COLO829 (cell line): ENCODE measurements at regions not wholly inside any gene's neighbourhood (a gene's known extent, or its start where the extent isn't known, plus 50 kb on each side); places are given as distances from the start of the nearest gene placed in this dataset.

Source experiments
- DNase-seq: peaks from one replicate; pipeline ENCODE4 v3.0.0; 2012; ENCODE audit warnings: low spot score

DNA sequence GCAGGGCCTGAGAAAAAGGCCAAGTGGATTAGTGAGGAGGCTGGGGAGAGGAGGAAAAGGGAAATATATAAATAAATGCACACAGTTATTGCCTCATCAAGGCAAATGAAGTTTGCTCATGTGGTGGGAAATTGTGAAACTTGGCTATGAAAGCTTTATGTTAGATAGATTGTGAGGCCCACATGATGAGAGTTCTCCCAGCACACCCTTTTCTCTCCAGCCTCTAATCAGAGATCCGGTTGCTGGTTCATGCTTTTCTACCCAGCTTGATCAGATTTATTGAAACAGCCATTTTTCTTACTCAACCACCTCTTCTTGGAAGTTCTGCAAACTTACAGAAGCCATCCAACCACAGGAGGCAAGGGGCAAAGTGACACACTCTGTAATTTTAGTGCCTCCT, 125.8 kb upstream of the KLF4 start:
- no peak for DNase-seq

DNA sequence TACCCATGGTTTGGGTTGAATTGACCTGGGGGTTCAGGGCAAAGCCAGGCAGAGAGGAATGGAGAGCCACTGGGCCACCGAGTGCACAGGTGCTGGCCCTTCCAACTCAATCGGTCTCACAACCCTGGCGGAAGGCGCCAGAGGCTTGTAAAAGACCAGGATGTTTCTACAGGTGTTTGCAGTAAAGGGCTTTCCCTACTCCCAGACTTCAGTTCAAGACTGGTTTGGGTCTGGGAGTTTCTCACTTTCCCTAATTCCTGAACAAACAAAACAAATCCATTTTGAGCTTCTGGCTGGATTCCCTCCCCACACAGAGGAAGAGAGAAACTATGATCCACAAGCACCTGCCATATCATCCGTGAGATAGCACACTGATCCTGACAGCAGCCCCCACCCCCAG, 125.2 kb upstream of the KLF4 start:
- no peak for DNase-seq

DNA sequence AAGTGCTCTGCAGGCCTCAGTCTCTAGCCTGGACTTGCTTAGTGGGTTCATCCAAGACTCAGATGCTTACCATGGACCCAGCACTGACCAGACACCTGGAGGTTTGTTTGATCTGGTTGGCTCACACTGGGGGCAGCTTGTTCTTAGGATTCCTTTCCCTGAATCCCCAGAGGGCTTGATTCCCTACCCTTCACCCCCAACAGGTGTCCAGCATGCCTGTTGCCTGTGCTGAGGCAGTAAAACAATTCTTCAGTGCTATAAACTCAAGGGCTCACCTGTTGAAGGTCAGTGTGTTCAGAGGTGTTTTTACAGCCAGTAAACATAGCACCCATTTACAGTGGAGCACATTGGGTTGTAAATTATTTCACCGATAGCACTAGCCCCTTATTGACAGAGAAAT, 123.8 kb upstream of the KLF4 start:
- no peak for DNase-seq

DNA sequence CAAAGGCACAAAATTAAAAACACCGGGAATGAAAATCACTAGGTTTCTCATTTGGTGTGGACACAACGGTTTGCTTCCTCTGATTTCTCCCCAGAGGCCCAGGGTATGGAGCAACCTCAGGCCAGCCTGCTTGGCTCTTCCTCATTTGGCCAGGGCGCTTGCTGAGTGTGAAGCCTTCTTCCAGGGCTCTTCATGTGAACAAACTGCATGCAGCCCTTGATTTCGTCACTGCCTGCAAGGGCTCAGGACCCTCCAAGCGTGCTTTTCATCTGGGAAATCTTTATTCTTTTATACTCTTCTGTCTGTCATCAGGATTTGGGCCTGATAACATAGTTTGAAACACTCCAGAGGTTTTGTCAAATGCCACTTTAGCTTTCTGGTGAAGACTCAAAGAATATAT, 122.6 kb upstream of the KLF4 start:
- no peak for DNase-seq

DNA sequence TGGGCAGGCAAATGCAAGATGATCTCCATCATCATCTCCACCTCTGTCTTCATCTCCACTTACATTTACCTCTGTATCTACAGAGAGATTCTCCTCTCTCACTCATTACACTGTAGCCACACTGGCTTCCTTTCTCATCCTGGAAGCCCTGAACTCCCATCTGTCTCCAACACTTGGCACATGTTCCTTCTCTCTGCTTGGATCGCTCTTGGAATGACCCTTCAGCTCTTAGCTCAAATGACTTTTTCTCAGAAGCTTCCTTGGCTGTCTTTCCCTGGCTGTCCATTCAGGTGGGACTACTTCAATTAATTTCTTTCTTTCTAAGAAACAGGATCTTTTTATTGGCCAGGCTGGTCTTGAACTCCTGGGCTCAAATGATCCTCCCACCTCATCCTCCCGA, 120.0 kb upstream of the KLF4 start:
- no peak for DNase-seq

DNA sequence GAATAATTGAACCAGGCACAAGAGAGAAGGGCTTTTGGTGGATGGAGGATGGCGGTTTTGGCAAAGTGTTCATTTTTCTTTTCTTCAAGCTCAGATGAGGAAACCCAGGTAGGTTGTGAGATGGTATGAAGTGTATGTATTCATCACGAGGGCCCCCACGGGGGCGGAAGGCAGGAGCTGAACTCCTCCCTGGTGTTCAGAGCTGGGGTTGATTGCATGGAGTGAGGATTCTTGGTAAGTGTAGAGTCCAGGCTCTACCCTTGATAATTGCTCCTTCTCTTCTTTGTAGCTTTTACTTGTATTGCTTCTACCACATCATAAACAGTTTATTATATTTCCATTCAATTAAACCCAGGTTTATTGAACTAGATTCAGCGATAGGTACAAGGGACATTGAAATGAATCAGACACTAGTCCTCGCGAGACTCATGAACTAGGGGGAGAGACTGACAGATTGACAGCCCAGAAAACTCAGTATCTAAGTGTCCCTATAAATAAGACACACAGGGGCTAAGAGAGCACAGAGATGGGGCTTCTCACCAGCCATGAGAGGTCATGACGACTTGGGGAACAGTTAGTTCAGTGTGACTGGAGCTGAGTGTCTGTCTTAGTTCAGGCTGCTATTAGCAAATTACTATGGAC, 116.7 kb upstream of the KLF4 start:
- no peak for DNase-seq

DNA sequence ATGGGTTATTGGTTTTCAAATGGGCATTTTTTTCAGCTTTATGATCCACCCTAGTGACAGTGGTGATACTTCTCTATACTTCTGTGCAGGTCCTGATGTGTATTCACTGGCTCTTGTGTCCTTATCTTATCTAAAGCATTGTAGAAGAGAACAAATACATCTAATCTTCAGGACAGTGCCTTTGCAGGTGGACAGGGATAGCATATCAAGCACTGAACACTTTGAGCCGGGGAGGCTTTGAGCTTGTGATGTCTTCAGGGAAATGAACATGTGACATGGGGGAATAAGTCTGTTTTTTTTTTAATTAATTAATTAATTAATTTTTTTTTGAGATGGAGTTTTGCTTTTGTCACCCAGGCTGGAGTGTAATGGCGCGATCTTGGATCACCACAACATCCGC, 115.5 kb upstream of the KLF4 start:
- DNase-seq = no peak

DNA sequence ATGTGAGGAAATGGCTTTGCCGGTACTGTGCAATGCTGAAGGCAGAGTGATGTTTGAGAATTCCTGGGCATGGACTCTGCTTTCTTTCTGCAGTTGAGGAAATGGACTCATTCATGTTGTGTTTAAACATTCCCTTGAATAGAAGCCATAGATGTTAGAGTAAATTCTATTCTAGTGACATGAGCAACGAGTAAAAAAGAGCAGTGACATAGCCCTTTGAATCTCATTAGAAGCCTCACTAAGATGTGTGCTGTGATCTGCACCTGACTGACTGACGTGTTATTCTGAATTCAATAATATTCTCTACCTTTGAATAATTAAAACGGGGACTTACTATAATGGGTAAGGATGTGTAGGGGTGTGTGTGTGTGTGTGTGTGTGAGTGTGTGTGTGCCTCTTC, 113.7 kb upstream of the KLF4 start:
- no peak for DNase-seq

DNA sequence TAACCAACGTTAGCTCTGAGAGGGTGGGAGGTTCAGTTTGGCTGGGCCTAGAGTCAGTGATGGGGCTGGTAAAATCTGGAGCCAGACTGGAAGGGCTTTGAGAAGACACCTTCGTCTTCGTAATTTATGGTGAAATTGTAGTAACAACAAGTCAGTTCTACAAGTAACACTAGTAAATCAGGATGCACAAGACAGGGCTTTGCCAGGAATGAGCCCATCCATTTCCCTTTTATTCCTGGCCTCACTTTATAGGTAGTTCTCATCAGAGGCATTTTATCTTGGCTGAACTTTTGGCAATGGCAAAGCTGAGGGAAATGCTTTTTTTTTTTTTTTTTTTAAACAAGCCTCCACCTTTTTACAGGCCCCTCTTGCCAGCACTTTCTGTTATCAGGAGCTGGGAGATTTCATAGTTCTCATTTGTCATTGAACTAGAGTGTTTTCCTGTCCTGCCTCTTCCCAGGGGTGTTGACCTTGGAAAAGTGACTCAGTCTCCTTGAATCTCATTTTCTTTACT, 110.5 kb upstream of the KLF4 start:
- DNase-seq = no peak

DNA sequence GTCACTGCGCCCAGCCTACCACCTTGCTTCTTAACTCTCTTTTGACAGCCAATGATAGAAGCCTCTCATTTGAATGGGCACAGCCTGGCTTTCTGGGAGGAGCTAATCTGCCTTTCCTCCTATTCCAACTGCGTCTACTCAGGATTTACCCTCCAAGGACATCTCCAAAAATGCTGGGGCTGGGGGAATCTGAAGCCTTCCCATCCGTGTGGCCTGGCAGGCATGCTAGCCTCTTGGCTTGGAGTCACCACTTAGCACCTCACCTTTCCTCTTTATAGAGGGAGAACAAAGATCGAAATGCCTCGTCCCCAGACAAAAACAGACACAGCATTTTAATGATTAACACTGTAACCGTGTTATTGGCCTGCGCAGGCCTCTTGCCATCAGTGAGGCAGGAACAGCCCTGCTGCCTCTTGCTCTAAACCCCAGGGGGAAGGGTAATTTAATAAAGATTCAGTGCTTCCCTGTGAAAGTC, 108.2 kb upstream of the KLF4 start:
- no peak for DNase-seq

DNA sequence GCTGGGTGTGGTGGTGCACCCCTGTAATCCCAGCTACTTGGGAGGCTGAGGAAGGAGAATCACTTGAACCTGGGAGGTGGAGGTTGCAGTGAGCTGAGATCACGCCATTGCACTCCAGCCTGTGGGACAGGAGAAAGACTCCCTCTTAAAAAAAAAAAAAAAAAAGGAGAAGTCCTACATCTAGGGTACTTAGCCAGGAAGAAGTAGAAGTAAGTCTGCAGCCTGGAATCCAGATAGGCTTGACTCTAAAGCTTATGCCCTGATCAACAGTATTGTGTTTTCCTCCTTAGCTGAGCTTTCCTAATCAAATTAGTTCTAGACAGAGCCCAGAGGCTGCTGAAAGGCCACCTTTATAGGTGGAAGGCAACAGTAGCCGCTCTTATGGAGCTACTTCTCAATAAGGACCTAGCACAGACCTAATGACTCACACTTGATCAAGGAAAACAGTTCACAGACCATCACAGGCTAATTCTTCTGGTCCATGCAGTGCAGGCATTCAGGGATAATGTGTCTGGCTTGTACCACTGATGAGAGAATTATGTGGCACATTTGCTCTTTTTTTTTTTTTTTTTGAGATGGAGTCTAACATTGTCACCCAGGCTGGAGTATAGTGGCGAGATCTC, 105.5 kb upstream of the KLF4 start:
- DNase-seq = no peak

DNA sequence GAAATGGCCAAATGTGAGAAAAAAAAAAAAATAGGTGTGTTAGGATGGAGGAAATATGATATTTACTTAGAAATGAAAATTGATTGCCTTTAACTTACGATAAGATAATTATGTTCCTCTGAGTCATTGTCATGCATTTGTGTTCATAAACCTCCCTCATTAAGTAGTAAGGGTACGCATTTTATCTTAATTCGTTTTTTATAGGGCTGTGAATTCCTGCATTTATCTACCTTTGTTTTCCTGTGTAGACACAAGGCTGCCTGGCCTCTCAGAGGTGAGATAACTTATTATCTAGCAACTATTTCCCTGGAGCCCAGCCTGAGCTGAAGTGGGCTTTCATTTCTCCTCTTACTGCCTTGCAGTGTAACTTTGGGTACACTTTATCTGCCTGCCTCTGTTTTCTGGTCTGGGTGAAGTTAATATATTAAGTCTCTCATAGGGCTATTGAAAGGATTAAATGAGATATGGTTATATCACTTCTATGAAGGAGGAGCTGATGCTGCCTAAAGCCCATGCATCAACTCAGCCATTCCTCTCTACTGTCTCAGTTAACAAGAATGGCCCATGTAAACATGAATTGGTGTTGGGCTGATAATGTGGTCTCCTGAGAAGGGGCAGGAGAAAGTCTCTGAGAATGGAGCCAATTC, 103.8 kb upstream of the KLF4 start:
- DNase-seq = no peak

DNA sequence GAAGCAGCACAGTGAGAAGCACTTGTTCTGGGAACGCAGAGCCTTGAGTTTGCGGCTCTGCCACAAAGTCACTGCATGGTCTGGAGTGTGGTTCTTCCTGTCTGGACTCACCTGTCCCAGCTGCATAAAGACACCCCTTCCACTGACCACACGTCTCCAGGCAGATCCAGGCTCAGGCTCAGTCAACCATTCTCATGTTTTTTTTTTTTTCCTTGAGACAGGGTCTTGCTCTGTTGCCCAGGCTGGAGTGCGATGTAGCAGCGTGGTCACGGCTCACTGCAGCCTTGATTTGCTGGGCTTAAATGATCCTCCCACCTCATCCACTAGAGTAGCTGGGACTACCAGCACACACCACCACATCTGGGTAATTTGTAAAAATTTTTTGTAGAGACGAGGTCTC, 102.9 kb upstream of the KLF4 start:
- DNase-seq = no peak

DNA sequence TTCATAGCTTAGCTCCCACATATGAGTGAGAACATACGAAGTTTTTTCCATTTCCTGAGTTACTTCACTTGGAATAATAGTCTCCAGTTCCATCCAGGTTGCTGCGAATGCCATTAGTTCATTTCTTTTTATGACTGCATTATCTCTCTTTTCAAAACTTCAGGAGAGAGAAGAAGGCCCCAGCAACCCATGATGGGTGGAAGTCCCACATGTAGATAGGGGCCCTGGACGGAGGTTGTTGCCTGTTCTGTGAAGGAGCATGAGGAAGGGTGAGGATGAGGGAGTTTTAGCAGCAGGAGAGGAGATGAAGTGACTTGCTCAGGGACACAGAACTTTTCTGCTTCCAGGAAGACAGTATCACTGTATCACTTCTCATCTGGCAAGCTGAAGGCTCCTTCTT, 102.2 kb upstream of the KLF4 start:
- no peak for DNase-seq

DNA sequence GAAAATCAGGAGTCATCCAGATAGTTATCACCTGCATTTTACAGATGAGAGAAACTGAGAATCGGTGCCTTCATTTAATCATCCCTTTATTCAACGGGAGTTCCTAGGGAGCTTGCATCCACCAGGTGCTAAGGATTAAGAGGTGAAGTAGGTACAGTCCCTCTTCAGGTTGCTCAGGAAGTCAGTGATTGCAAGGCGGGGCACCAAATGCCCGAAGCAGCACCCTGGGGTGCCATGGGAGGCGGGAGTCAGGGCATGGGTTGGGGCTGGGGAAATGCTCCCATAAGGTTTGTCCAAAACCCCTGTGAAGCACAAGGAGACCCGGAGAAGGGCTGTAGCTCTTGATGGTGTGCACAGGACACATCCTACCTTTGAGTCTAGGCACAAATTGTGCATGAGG, 98.8 kb upstream of the KLF4 start:
- DNase-seq = no peak

DNA sequence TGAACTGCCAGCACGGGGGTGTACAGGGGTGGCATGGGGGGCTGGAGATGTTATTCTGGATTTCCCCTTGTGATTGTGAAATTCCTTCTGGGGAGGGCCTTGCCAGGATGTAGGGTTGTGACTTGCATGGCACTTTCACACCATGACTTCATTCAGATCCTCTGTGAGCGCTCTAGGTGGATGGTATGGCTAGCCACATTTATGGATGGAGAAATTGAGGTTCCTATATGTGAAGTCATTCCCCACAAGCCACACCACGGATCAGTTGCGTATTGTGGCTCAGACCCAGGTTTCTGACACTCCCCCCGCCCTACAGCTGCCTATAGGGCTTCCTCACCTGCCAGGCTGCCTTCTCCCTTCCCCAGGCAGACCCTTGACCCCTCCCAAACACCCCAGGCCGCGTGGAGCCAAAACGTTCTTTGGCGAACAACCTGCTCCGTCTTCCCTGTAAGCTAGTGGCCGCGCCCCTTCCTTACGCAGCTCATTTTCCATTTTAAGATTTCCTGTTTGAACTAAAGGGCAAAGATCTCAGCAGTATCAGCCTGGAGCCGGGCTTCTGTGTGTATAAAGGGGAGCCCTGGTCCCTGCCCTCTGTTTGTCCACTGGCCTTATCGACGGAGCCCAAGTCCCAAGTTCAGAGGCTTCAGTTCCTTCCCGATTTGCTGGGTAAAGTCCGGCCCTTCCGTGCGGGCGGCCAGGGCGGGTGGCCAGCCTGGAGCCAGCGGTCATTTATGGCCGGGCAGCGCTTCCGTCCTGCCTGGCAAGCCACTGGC, 97.8 kb upstream of the KLF4 start:
- no peak for DNase-seq

DNA sequence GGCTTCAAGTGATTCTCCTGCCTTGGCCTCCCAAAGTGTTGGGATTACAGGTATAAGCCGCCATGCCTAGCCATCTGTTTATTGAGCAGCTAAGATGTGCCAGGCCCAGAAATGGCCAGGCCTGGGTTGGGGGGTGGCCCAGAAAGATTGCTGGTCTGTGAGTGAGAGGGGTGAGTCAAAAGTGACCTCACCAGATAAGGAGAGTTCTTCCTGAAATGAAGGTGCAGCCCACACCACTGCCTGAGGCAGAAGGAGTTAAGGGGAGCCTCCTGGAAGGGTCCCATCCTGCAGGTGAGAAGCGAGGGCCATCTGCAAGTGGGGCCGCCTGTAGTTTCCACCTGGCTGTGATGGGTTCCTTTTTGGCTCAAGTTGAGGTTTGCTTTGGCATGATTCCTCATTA, 96.9 kb upstream of the KLF4 start:
- DNase-seq = no peak

DNA sequence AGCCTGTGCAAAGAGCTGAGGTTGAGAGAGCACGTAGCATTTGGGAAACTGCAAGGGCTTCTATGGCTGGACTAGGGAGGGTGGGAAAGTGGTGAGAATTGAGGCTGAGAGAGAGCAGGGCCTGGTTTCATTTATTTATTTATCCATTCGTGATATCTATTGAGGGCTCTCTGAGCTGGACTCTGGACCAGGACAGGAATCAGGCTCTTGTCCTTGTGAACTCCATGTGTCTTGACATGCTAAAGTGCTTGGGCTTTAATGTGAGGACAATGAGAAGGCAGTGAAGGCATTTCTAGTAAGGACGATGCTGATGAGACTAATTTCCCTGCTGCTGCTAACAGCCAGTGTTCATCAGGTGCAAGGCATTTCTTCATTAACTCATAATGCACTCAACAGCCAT, 95.9 kb upstream of the KLF4 start:
- DNase-seq = no peak

DNA sequence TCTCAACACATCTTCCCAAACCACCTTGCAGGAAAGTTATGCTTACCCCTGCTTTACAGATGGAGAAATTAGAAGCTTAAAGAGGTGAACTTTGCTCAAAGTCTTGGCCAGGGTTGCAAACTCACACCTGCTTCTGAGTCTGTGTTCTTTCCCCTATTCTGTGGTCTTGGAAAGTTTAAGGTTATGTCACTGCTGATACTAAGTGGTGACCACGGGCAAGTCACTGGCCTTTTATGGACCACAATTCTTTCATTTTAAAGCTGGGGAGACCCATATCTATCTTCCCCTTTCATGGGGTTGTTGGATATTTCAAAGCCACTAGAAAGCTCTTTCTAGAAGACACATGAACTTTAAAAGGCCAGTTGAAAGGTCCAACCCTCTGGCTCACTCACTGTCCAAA, 95.4 kb upstream of the KLF4 start:
- no peak for DNase-seq

DNA sequence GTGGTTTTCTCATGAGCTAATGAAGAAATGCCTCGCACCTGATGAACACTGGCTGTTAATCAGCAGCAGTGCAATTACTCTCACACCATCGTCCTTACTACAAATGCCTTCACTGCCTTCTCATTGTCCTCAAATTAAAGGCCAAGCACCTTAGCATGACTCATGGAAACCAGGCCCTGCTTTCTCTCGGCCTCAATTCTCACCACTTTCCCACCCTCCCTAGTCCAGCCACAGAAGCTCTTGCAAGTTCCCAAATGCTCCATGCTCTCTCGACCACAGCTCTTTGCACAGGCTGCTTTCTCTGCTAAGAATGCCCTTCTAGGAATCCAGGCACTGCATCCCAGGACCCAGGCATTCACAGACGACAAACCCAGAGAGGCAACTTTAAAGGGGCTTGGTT, 94.6 kb upstream of the KLF4 start:
- DNase-seq = no peak

DNA sequence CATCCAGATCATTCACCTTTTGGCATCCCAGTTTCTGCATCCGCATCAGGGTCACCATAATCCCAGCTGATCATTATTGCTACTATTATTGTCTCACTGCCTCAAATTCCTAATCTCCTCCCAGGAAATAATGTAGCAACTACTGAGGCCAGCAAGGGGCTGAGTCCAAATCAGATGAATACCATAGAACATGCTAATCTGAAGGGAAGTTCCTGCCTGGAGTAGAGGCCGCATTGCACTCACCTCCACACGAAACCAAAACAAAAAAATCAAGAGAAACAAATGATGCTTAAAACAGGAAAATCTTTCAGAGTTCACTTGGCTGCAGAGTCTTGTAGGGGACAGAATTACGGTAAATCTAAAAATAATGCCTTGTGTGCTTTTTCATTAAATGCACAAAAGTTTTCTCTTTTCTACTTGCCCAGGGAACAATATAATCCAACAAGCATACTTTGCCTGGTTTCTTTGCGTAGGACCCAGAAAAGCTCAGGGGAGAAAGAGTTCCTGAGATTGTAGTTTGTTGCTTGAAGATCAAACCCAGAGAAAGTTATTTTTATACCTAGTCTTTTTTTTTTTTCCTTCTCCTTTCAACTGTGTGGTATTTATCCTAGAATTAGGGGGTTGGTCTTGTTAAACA, 87.7 kb upstream of the KLF4 start:
- no peak for DNase-seq

DNA sequence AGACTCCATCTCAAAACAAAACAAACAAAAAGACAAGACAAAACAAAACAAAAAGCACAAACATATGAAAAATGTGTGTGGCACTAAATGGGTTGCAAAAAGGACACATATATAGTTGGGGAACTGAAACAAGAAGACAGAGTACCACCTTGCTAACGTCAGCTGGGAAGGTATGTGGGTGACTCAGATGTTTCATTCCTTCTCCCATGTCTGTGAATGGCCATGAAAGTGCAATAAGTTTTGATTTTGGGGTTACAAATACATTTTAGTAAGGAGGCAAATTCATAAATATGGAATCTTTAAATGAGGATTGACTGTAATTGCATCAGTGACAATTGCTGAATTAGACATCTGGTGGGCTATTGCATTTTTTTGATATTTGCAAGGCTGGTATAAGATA, 81.6 kb upstream of the KLF4 start:
- DNase-seq = no peak
